PC-3 (cell line): ENCODE measurements at regions not wholly inside any gene's neighbourhood (a gene's known extent, or its start where the extent isn't known, plus 50 kb on each side); places are given as distances from the start of the nearest gene placed in this dataset.
"Not testable (repeated sequence)": the region's sequence is repeated elsewhere in the genome, so short reads cannot be mapped to it uniquely, and the experiment has no call there.

Experiments
- ATAC-seq: fragments of 200-7000 bp; cut with Tn5 transposase; 2 replicates; pipeline ENCODE4 v1.9.1; 2020; ENCODE audit warnings: mild to moderate bottlenecking, moderate library complexity
- BruUV-seq: library from RNA; stranded (reverse); fragments of 400-500 nt; replicated peaks from 2 replicates; lab custom pipeline; 2021; lab: Mats Ljungman, UMichigan
- CTCF ChIA-PET: fragments of 300-600 bp; sonication (Branson Sonifier 250); formaldehyde crosslinking; loops from one replicate; lab custom pipeline; 2022; ENCODE audit warnings: antibody characterized with exemption; lab: Charles Lee
- POLR2A ChIA-PET: fragments of 300-600 bp; sonication (Branson Sonifier 250); formaldehyde crosslinking; loops from one replicate; lab custom pipeline; 2022; ENCODE audit warnings: antibody characterized with exemption; ENCODE audit not compliant: unreplicated experiment; lab: Charles Lee
- DNase-seq: peaks from one replicate; pipeline ENCODE4 v3.0.0-alpha.2; 2015
- H2AFZ ChIP-seq: fragments of 300-600 bp; sonication (generic); 2 replicates; pipeline ENCODE4 v1.6.0; 2016; ENCODE audit warnings: antibody characterized with exemption, low read length
- H3F3A ChIP-seq: fragments of 300-600 bp; sonication (generic); one replicate; pipeline ENCODE4 v1.6.0; 2017; ENCODE audit warnings: antibody characterized with exemption, low read length, control low read depth, mild to moderate bottlenecking; ENCODE audit not compliant: unreplicated experiment
- H3K27ac ChIP-seq: fragments of 300-600 bp; sonication (generic); 2 replicates; pipeline ENCODE4 v1.5.1; 2016; ENCODE audit warnings: mild to moderate bottlenecking, low read length
- H3K27me3 ChIP-seq: fragments of 300-600 bp; sonication (generic); 2 replicates; pipeline ENCODE4 v1.6.1; 2016; ENCODE audit warnings: low read length, mixed read lengths
- H3K36me3 ChIP-seq: fragments of 300-600 bp; sonication (generic); 2 replicates; pipeline ENCODE4 v1.6.1; 2016; ENCODE audit warnings: low read depth, mixed run types, low read length, mixed read lengths
- H3K4me1 ChIP-seq: fragments of 300-600 bp; sonication (generic); 2 replicates; pipeline ENCODE4 v1.5.1; 2016; ENCODE audit warnings: low read length; ENCODE audit not compliant: insufficient read depth
- H3K4me2 ChIP-seq: fragments of 300-600 bp; sonication (generic); 2 replicates; pipeline ENCODE4 v1.6.0; 2016; ENCODE audit warnings: low read length
- H3K4me3 ChIP-seq: fragments of 300-600 bp; sonication (generic); 2 replicates; pipeline ENCODE4 v1.5.1; 2016; ENCODE audit warnings: mild to moderate bottlenecking, low read length, mixed read lengths
- H3K79me2 ChIP-seq: fragments of 300-600 bp; sonication (generic); 2 replicates; pipeline ENCODE4 v1.6.1; 2017; ENCODE audit warnings: low read length, mixed read lengths
- H3K9ac ChIP-seq: fragments of 300-600 bp; sonication (generic); 2 replicates; pipeline ENCODE4 v1.6.0; 2016; ENCODE audit warnings: mild to moderate bottlenecking, low read length
- H3K9me2 ChIP-seq: fragments of 300-600 bp; sonication (generic); replicated peaks from 2 replicates; pipeline ENCODE4 v1.6.1; 2016; ENCODE audit warnings: mixed run types, low read length, mixed read lengths
- H3K9me3 ChIP-seq: fragments of 300-600 bp; sonication (generic); 2 replicates; pipeline ENCODE4 v1.6.1; 2016; ENCODE audit warnings: low read length, mixed read lengths
- H4K20me1 ChIP-seq: fragments of 300-600 bp; sonication (generic); 2 replicates; pipeline ENCODE4 v1.6.1; 2016; ENCODE audit warnings: low read length, mixed read lengths
- CTCF ChIP-seq: fragments of 300-600 bp; sonication (generic); conservative IDR thresholded peaks from 2 replicates; pipeline ENCODE4 v1.5.1; 2017; ENCODE audit warnings: antibody characterized with exemption, low read depth, mild to moderate bottlenecking, low read length
- EZH2 ChIP-seq: fragments of 300-600 bp; sonication (generic); IDR thresholded peaks from one replicate; pipeline ENCODE4 v1.6.1; 2017; ENCODE audit warnings: antibody characterized with exemption, mild to moderate bottlenecking, low read length; ENCODE audit not compliant: unreplicated experiment
- EZH2phosphoT487 ChIP-seq: fragments of 300-600 bp; sonication (generic); IDR thresholded peaks from 2 replicates; pipeline ENCODE4 v1.6.1; 2018; ENCODE audit warnings: mild to moderate bottlenecking, antibody characterized with exemption, low read length, borderline replicate concordance
- intact Hi-C: fragments of 100-400 bp; cut with micrococcal nuclease; formaldehyde crosslinking; loops from 2 replicates; pipeline ENCODE4 v1.9.0; 2023

DNA sequence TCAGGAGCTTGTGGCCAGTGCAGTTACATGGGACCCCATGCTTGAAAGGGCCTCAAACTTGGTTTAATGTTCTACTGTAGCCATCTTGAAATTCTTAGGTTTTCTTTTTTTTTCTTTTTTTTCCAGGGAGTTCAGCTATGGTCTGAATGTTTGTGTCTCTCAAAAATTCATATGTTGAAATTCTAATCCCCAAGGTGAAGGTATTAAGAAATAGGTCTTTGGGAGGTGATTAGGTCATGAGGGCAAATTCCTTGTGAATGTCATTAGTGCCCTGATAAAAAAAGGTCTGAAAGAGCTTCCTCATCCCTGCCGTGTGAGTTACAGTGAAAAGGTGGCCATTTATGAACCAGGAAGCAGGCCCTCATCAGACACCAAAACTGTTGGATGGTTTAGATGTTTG is 324.1 kb downstream of the C12orf75 start:
- Histone ChIP-seq H3K9me2 (0 out of 2 replicates have a peak, but pooled peaks cover 4% of the 10 kb centered on the region), H3K4me1 (no peaks in the 10 kb centered on the region), H3K4me2 (no peak overlapping the region), H3K4me3 (no peak overlapping the region), H3K9ac (no peak overlapping the region), H3K9me3 (no peaks in the 10 kb centered on the region), H4K20me1 (no peaks in the 10 kb centered on the region), H3K79me2 (no peaks in the 10 kb centered on the region), H3K27me3 (no peaks in the 10 kb centered on the region), H3F3A (no peaks in the 10 kb centered on the region), H3K36me3 (no peaks in the 10 kb centered on the region), H2AFZ (no peak overlapping the region), H3K27ac (no peak overlapping the region)
- ATAC-seq: no peak
- ChIA-PET POLR2A (no interaction called here), CTCF (no interaction called here)
- intact Hi-C loops: no loop called here
- no TSS peak for BruUV-seq
- TF ChIP-seq EZH2: no peak
- no peak for TF ChIP-seq EZH2phosphoT487
- no peak for TF ChIP-seq CTCF
- no peak for DNase-seq

- Histone ChIP-seq H3K9ac (no peak overlapping the region), H3K9me3 (no peaks in the 10 kb centered on the region), H3K36me3 (no peaks in the 10 kb centered on the region), H3K4me2 (no peak overlapping the region), H4K20me1 (no peaks in the 10 kb centered on the region), H3K27ac (no peak overlapping the region), H3K4me1 (no peaks in the 10 kb centered on the region), H3F3A (no peaks in the 10 kb centered on the region), H3K9me2 (0 out of 2 replicates have a peak, but pooled peaks cover 4% of the 10 kb centered on the region), H3K27me3 (peaks cover 11% of the 10 kb centered on the region; the same call in 1 of the 2 replicates), H2AFZ (no peak overlapping the region), H3K79me2 (no peaks in the 10 kb centered on the region), H3K4me3 (no peak overlapping the region)
- ChIA-PET POLR2A (interaction anchor here (0.7 kb wide), 1 partner anchor 176 kb away, joined by 3 read pairs; no protein-coding TSS in a partner anchor), CTCF (no interaction called here)
- intact Hi-C loops: no loop called here
- no peak for ATAC-seq
- no TSS peak for BruUV-seq
- no peak for DNase-seq
- TF ChIP-seq CTCF (no peak), EZH2phosphoT487 (no peak), EZH2 (no peak)
These were observed 327.9 kb downstream of the C12orf75 start for GRCh38 chr12:105658389-105658788.

GRCh38 chr12:105659355-105660075 is 329.0 kb downstream of the C12orf75 start:
- DNase-seq: peak; percentile 32

DNA sequence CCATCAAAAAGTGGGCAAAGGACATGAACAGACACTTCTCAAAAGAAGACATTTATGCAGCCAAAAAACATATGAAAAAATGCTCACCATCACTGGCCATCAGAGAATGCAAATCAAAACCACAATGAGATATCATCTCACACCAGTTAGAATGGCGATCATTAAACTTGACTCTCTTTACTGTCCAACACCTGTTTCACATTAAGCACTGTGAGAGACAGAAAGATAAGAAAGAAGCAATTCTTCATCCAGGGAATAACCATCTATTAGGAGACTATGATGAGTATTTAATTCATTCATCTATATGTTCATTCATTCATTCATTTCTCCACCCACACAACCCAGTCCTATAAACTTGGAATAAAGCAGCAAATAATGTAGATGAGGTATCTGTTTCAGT is 334.3 kb downstream of the C12orf75 start:
- ATAC-seq, BruUV-seq, H3K4me2 ChIP-seq, intact Hi-C loops, H3K9me2 ChIP-seq, H3K27ac ChIP-seq, DNase-seq, H3F3A ChIP-seq, H3K9me3 ChIP-seq, H3K79me2 ChIP-seq, POLR2A ChIA-PET, H3K4me3 ChIP-seq, H4K20me1 ChIP-seq, H3K9ac ChIP-seq, H3K4me1 ChIP-seq, H3K36me3 ChIP-seq, CTCF ChIA-PET, H2AFZ ChIP-seq: not testable (repeated sequence)
- H3K27me3 ChIP-seq: peaks cover 14% of the 10 kb centered on the region; the same call in 1 of the 2 replicates

More at GRCh38 chr12:105659355-105660075, 329.0 kb downstream of the C12orf75 start:
- H3K27me3 ChIP-seq: peaks cover 11% of the 10 kb centered on the region; the same call in 1 of the 2 replicates
- H3K79me2 ChIP-seq: no peaks in the 10 kb centered on the region
- no peaks in the 10 kb centered on the region for H3K36me3 ChIP-seq
- no peak overlapping the region for H2AFZ ChIP-seq
- no peaks in the 10 kb centered on the region for H3K9me3 ChIP-seq
- intact Hi-C loops: no loop called here
- no peaks in the 10 kb centered on the region for H3K4me1 ChIP-seq
- no TSS peak for BruUV-seq
- no peaks in the 10 kb centered on the region for H4K20me1 ChIP-seq
- H3K4me2 ChIP-seq: no peak overlapping the region
- CTCF ChIA-PET: no interaction called here
- no peaks in the 10 kb centered on the region for H3F3A ChIP-seq
- TF ChIP-seq CTCF (no peak), EZH2phosphoT487 (no peak)
- no peak for ATAC-seq
- H3K27ac ChIP-seq: no peak overlapping the region
- 0 out of 2 replicates have a peak, but pooled peaks cover 4% of the 10 kb centered on the region for H3K9me2 ChIP-seq
- POLR2A ChIA-PET: no interaction called here
- no peak overlapping the region for H3K4me3 ChIP-seq
- H3K9ac ChIP-seq: no peak overlapping the region
